A549 (cell line): ENCODE measurements at regions not wholly inside any gene's neighbourhood (a gene's known extent, or its start where the extent isn't known, plus 50 kb on each side); places are given as distances from the start of the nearest gene placed in this dataset.
"Not testable (repeated sequence)": the region's sequence is repeated elsewhere in the genome, so short reads cannot be mapped to it uniquely, and the experiment has no call there.

Experiments
- ATAC-seq, 2 experiments: fragments of 200-7000 bp in 1 of 2; fragments of >200 bp in 1 of 2; cut with Nextera tagmentation in 1 of 2; cut with Tn5 transposase in 1 of 2; 3 replicates each; pipeline versions ENCODE4 v1.8.0 to v1.9.1; 2018 to 2020; ENCODE audit warnings: mild to moderate bottlenecking in 1 of 2, moderate library complexity in 1 of 2
- CTCF ChIA-PET: fragments of 300-600 bp; sonication (Branson Sonifier 250); formaldehyde crosslinking; extraction: SDS; loops from one replicate; lab custom pipeline; 2021; ENCODE audit warnings: antibody characterized with exemption, inconsistent platforms; lab: Yijun Ruan, JAX
- POLR2A ChIA-PET: fragments of 350-600 bp; formaldehyde crosslinking; extraction: SDS; loops from one replicate; lab custom pipeline; 2021; ENCODE audit warnings: antibody characterized with exemption, inconsistent platforms; lab: Yijun Ruan, JAX
- DNase-seq, 2 experiments: peaks; one replicate each; pipeline versions ENCODE4 v3.0.0 to v3.0.0-alpha.2; 2011 to 2016; ENCODE audit warnings: low read depth in 1 of 2, low spot score in 1 of 2
- FAIRE-seq: peaks from 2 replicates; lab custom pipeline; 2011; peaks lifted over from hg19 to GRCh38; lab: Jason Lieb, UNC
- H3K27ac ChIP-seq, 2 experiments: fragments of >200 bp; sonication (Bioruptor Twin); formaldehyde crosslinking; 3 replicates each; pipeline ENCODE4 v1.5.1; 2016 to 2017
- H3K4me1 ChIP-seq: fragments of >200 bp; sonication (Bioruptor Twin); formaldehyde crosslinking; 3 replicates; pipeline ENCODE4 v1.6.1; 2016
- H3K4me2 ChIP-seq: fragments of >200 bp; sonication (Bioruptor Twin); formaldehyde crosslinking; 3 replicates; pipeline ENCODE4 v1.6.1; 2016
- H3K4me3 ChIP-seq: fragments of >200 bp; sonication (Bioruptor Twin); formaldehyde crosslinking; 3 replicates; pipeline ENCODE4 v1.5.1; 2016
- H3K9me3 ChIP-seq: fragments of >200 bp; sonication (Bioruptor Twin); formaldehyde crosslinking; 3 replicates; pipeline ENCODE4 v1.6.1; 2016
- BHLHE40 ChIP-seq: IDR thresholded peaks from 2 replicates; pipeline ENCODE4 v1.6.1; 2012; ENCODE audit warnings: low read depth, low read length, inconsistent platforms
- CBX2 ChIP-seq: fragments of 200-600 bp; sonication (generic); IDR thresholded peaks from 2 replicates; pipeline ENCODE4 v1.6.1; 2016; ENCODE audit warnings: low read depth, mild to moderate bottlenecking, borderline replicate concordance
- CEBPB ChIP-seq, 2 experiments: fragments of >200 bp in 1 of 2; sonication (Bioruptor Twin) in 1 of 2; formaldehyde crosslinking in 1 of 2; IDR thresholded peaks; 2 replicates each; pipeline ENCODE4 v1.6.1; 2012 to 2016
- CTCF ChIP-seq: fragments of >200 bp; sonication (Bioruptor Twin); formaldehyde crosslinking; IDR thresholded peaks from 3 replicates; pipeline ENCODE4 v1.5.1; 2016
- EHF ChIP-seq: fragments of 250-450 bp; sonication (Bioruptor Pico); IDR thresholded peaks from 2 replicates; pipeline ENCODE4 v1.5.0; 2020; ENCODE audit warnings: mild to moderate bottlenecking
- EHMT2 ChIP-seq: fragments of 200-600 bp; sonication (generic); IDR thresholded peaks from 2 replicates; pipeline ENCODE4 v1.6.1; 2016; ENCODE audit warnings: antibody characterized with exemption, low read depth, mild to moderate bottlenecking, moderate library complexity
- FOSL2 ChIP-seq, 2 experiments: fragments of 450-650 bp in 1 of 2; fragments of >200 bp in 1 of 2; sonication (Bioruptor Twin) in 1 of 2; formaldehyde crosslinking; IDR thresholded peaks; 2 replicates each; pipeline versions ENCODE4 v1.5.0 to v1.6.1; 2016 to 2020; ENCODE audit warnings: mild to moderate bottlenecking in 1 of 2, moderate library complexity in 1 of 2
- HOXB13 ChIP-seq: fragments of 250-450 bp; sonication (Bioruptor Pico); IDR thresholded peaks from 2 replicates; pipeline ENCODE4 v1.5.0; 2020; ENCODE audit warnings: low read depth, mild to moderate bottlenecking, moderate library complexity
- MYC ChIP-seq: IDR thresholded peaks from 2 replicates; pipeline ENCODE4 v1.6.1; 2012; ENCODE audit warnings: mild to moderate bottlenecking, inconsistent platforms, low read length, improper control_type of control experiment, borderline replicate concordance
- POLR2A ChIP-seq: IDR thresholded peaks from 2 replicates; pipeline ENCODE4 v1.6.1; 2012; ENCODE audit warnings: mild to moderate bottlenecking, low read length
- USF2 ChIP-seq: fragments of 450-650 bp; IDR thresholded peaks from 2 replicates; pipeline ENCODE4 v1.6.1; 2014; ENCODE audit warnings: antibody characterized with exemption
- ZNF302 ChIP-seq: fragments of 250-450 bp; sonication (Bioruptor Pico); IDR thresholded peaks from 2 replicates; pipeline ENCODE4 v1.9.0; 2021; ENCODE audit warnings: inconsistent platforms, mild to moderate bottlenecking, moderate library complexity
- ZSCAN20 ChIP-seq: fragments of 250-450 bp; sonication (Bioruptor Pico); IDR thresholded peaks from 2 replicates; pipeline ENCODE4 v1.8.0; 2022; ENCODE audit warnings: mild to moderate bottlenecking, moderate library complexity
- WGBS: methylation state at CpG from one replicate; pipeline ENCODE4 v1.1.6; 2017; ENCODE audit errors: missing lambda C conversion rate; 5-methylcytosine and 5-hydroxymethylcytosine counted together
- TF ChIP-seq, protein P1 (sequence below): IDR thresholded peaks from 2 replicates; pipeline ENCODE4 v1.6.1; 2012
- TF ChIP-seq, protein P2 (sequence below): fragments of 150-350 bp; IDR thresholded peaks from 2 replicates; pipeline ENCODE4 v1.6.1; 2014; ENCODE audit warnings: low read depth, mild to moderate bottlenecking, low read length
- TF ChIP-seq, protein P3 (sequence below): fragments of >200 bp; sonication (Bioruptor Twin); formaldehyde crosslinking; IDR thresholded peaks from 2 replicates; pipeline ENCODE4 v1.6.1; 2016

DNA sequence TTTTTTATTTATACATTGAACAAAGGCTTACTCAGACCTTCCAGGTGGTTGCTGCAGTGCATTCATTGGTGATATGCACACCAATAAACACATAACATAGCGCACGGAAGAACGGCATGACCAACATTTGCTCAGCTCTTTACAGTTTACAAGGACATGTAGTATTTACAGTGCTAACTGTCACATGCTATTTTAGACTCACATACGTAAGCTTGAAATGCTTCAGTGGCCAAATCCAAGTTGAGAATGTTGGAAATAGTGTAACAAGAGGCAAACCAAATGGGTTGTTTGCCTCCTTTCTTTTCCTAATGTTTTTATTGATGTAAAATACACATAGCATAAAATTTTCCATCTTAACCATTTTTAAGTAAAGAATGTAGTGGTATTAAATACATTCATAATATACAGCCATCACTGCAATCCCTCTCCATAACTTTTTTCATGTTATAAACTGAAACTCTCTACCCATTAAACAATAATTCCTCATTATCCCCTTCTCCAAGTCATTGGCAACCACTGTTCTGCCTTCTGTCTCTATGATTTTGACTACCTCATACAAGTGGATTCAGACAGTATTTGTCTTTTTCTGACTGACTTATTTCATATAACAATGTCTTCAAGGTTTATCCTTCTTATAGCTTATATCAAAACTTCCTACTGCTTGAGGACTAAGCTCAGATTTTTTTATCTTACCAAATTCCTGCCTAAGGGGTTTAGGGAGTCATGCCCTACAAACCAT, 1722.9 kb upstream of the AGA start:
- Histone ChIP-seq H3K4me1 (no peaks in the 10 kb centered on the region), H3K4me2 (no peak overlapping the region), H3K27ac (no peak overlapping the region), H3K9me3 (no peaks in the 10 kb centered on the region), H3K4me3 (no peak overlapping the region)
- ATAC-seq (no peak), DNase-seq (no peak), FAIRE-seq (no peak)
- POLR2A ChIA-PET, result no interaction called here
- TF ChIP-seq, protein P1, sequence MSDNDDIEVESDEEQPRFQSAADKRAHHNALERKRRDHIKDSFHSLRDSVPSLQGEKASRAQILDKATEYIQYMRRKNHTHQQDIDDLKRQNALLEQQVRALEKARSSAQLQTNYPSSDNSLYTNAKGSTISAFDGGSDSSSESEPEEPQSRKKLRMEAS, result no peak
- TF ChIP-seq HOXB13 (CRISPR knock-in tag) (no peak), EHMT2 (no peak), CBX2 (no peak)
- CTCF ChIA-PET, result no interaction called here
- 83% methylated on average over 4 of the region's 4 CpGs for WGBS

GRCh38 chr4:179165862-179166261, 1723.6 kb upstream of the AGA start:
- DNase-seq (no peak), ATAC-seq (no peak), FAIRE-seq (no peak)
- POLR2A ChIA-PET, result no interaction called here
- no peak overlapping the region for H3K4me3 ChIP-seq
- WGBS, result 6% methylated on average over 3 of the region's 3 CpGs
- CTCF ChIA-PET, result no interaction called here
- no peak for TF ChIP-seq MYC
- TF ChIP-seq EHF (CRISPR knock-in tag), result no peak
- TF ChIP-seq, protein P2, sequence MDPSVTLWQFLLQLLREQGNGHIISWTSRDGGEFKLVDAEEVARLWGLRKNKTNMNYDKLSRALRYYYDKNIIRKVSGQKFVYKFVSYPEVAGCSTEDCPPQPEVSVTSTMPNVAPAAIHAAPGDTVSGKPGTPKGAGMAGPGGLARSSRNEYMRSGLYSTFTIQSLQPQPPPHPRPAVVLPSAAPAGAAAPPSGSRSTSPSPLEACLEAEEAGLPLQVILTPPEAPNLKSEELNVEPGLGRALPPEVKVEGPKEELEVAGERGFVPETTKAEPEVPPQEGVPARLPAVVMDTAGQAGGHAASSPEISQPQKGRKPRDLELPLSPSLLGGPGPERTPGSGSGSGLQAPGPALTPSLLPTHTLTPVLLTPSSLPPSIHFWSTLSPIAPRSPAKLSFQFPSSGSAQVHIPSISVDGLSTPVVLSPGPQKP, result no peak
- no peak for TF ChIP-seq ZNF302
- TF ChIP-seq USF2, result no peak
- no peak for TF ChIP-seq CTCF
- TF ChIP-seq ZSCAN20 (CRISPR knock-in tag), result no peak
- no peak for TF ChIP-seq POLR2A
- TF ChIP-seq CEBPB (IDR thresholded peaks at IDR 0.05), result no peak
- TF ChIP-seq, protein P3, sequence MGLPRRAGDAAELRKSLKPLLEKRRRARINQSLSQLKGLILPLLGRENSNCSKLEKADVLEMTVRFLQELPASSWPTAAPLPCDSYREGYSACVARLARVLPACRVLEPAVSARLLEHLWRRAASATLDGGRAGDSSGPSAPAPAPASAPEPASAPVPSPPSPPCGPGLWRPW, result no peak
- TF ChIP-seq BHLHE40, result no peak
- no peak for TF ChIP-seq FOSL2 (IDR thresholded peaks at IDR 0.05)
- TF ChIP-seq FOSL2 (CRISPR knock-in tag; IDR thresholded peaks at IDR 0.05), result no peak
- TF ChIP-seq, all 56 proteins: peak for 0
- Histone ChIP-seq H3K9me3 (no peaks in the 10 kb centered on the region), H3K4me2 (no peak overlapping the region), H3K4me1 (no peaks in the 10 kb centered on the region), H3K27ac (no peak overlapping the region)

- H3K4me1 ChIP-seq, CTCF ChIA-PET, FAIRE-seq, ATAC-seq, H3K4me3 ChIP-seq, H3K9me3 ChIP-seq, DNase-seq, H3K27ac ChIP-seq, H3K4me2 ChIP-seq, POLR2A ChIA-PET: not testable (repeated sequence)
- 47% methylated on average over 4 of the region's 5 CpGs for WGBS
These were observed 1728.1 kb upstream of the AGA start for GRCh38 chr4:179170308-179170707.
